ENCODE measurements at regions not wholly inside any gene's neighbourhood (a gene's known extent, or its start where the extent isn't known, plus 50 kb on each side); places are given as distances from the start of the nearest gene placed in this dataset.

GRCh38 chr16:86086471-86086870 is 187.5 kb downstream of the IRF8 start:
- H3K27ac ChIP-seq, result no peak overlapping the region
- TF ChIP-seq, protein P1, sequence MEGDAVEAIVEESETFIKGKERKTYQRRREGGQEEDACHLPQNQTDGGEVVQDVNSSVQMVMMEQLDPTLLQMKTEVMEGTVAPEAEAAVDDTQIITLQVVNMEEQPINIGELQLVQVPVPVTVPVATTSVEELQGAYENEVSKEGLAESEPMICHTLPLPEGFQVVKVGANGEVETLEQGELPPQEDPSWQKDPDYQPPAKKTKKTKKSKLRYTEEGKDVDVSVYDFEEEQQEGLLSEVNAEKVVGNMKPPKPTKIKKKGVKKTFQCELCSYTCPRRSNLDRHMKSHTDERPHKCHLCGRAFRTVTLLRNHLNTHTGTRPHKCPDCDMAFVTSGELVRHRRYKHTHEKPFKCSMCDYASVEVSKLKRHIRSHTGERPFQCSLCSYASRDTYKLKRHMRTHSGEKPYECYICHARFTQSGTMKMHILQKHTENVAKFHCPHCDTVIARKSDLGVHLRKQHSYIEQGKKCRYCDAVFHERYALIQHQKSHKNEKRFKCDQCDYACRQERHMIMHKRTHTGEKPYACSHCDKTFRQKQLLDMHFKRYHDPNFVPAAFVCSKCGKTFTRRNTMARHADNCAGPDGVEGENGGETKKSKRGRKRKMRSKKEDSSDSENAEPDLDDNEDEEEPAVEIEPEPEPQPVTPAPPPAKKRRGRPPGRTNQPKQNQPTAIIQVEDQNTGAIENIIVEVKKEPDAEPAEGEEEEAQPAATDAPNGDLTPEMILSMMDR (conservative IDR thresholded peaks at IDR 0.05), result no peak
- no peak for TF ChIP-seq ZFX (IDR thresholded peaks at IDR 0.05)

GRCh38 chr16:86087011-86087895 is 188.3 kb downstream of the IRF8 start:
- TF ChIP-seq, protein P1 (conservative IDR thresholded peaks at IDR 0.05), result no peak
- no peak for TF ChIP-seq ZFX (IDR thresholded peaks at IDR 0.05)

DNA sequence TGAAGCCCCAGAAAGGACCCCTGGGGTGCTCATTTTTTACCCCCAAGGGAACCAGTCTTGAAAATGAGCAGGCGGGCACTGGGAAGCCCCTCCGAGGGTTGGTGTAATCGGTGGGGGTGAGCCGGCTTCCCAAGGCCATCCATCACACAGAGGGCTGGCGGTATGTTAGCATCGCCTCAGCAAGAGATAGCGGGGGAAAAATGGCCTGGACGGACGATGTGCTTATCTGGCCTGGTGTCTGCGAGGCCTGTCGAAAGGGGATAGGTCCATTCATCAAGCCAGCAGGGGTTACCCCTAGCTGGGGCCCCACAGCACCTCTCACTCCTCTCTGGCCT is 188.9 kb downstream of the IRF8 start:
- no peak overlapping the region for H3K27ac ChIP-seq

More at GRCh38 chr16:86087011-86087895, 188.3 kb downstream of the IRF8 start:
- H3K27ac ChIP-seq, result no peak overlapping the region

DNA sequence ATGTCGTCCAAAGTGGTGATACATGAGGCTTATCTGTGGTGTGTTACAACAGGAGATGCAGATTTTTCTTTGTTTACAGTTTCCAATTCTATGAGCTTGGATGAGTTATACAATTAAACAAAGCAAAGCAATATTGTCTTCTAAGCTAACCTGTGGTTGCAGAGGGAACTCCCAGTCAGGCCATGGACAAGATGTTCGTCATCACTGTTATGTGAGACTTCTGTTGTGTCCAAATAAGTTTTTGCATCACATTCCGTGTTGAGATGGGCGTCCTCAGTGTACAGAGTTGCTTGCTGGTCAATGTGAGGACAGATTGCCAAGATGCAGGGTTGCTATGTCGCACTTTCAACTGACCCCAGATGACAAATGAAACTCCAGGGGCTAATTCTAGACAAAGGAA is 189.3 kb downstream of the IRF8 start:
- H3K27ac ChIP-seq, result no peak overlapping the region
- TF ChIP-seq, protein P1 (conservative IDR thresholded peaks at IDR 0.05), result no peak
- TF ChIP-seq ZFX (IDR thresholded peaks at IDR 0.05), result no peak

More for the DNA sequence above, 188.9 kb downstream of the IRF8 start:
- TF ChIP-seq, protein P1 (conservative IDR thresholded peaks at IDR 0.05), result no peak
- TF ChIP-seq ZFX (IDR thresholded peaks at IDR 0.05), result no peak

- H3K27ac ChIP-seq, result no peak overlapping the region
Observed at GRCh38 chr16:86088816-86089215, 189.9 kb downstream of the IRF8 start.

DNA sequence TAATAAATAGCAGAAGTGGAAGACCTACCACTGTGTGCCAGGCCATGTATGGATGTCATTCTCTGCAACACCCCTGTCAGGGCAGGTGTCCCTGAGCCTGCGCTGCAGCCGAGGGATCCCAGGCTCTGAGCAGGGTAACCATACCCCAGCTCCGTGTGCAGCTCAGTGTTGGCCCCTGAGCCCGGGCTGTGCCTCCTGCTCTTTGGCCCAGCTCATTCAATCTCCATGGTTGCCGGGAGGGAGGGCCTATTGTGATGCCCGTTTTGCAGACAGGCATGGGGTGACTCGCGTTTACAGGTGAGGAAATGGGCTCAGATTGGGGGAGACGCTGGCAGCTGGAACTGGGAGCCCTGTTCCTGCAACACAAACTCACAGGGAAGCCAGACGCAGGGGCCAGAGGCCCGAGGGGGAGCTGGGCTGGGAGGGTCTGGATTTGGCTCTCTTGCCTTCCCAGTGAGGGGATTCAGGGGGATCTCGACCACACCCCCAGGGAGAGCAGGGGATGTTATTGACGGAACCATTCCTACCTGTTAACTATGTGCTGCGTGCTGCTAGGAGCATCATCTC is 190.5 kb downstream of the IRF8 start:
- H3K27ac ChIP-seq, result no peak overlapping the region
- TF ChIP-seq, protein P1 (conservative IDR thresholded peaks at IDR 0.05), result no peak
- no peak for TF ChIP-seq ZFX (IDR thresholded peaks at IDR 0.05)

More at GRCh38 chr16:86088816-86089215, 189.9 kb downstream of the IRF8 start:
- TF ChIP-seq, protein P1 (conservative IDR thresholded peaks at IDR 0.05), result no peak
- TF ChIP-seq ZFX (IDR thresholded peaks at IDR 0.05), result no peak

GRCh38 chr16:86089991-86090390 is 191.0 kb downstream of the IRF8 start:
- TF ChIP-seq, protein P1 (conservative IDR thresholded peaks at IDR 0.05), result no peak
- TF ChIP-seq ZFX (IDR thresholded peaks at IDR 0.05), result no peak
- no peak overlapping the region for H3K27ac ChIP-seq

All from C4-2B (cell line).